Lung (tissue), 11 donors: ENCODE measurements at regions not wholly inside any gene's neighbourhood (a gene's known extent, or its start where the extent isn't known, plus 50 kb on each side); places are given as distances from the start of the nearest gene placed in this dataset.

Source experiments
- ATAC-seq: fragments of 200-7000 bp; cut with Tn5 transposase; one replicate; pipeline ENCODE4 v1.9.1; 2020; ENCODE audit warnings: moderate number of reproducible peaks; ENCODE audit not compliant: insufficient read depth, low FRiP score
- DNase-seq, 3 donors: peaks; one replicate each; pipeline ENCODE4 v3.0.0-alpha.2; 2013 to 2017
- H3K27ac ChIP-seq, 2 donors: one replicate each; pipeline ENCODE4 v1.5.1; 2013; ENCODE audit warnings: mild to moderate bottlenecking in 2 of 2, moderate library complexity in 2 of 2, control low read depth in 1 of 2, inconsistent platforms in 1 of 2, low read depth in 1 of 2, low read length in 1 of 2
- H3K27me3 ChIP-seq, 3 donors: one replicate each; pipeline ENCODE4 v1.5.1; 2013; ENCODE audit warnings: low read length in 2 of 3; ENCODE audit not compliant: control insufficient read depth in 3 of 3, insufficient read depth in 3 of 3
- H3K36me3 ChIP-seq, 4 donors: one replicate each; pipeline ENCODE4 v1.5.1; 2013; ENCODE audit warnings: low read length in 4 of 4, mild to moderate bottlenecking in 1 of 4, moderate library complexity in 1 of 4; ENCODE audit not compliant: control insufficient read depth in 4 of 4, insufficient read depth in 4 of 4
- H3K4me1 ChIP-seq, 5 donors: one replicate each; pipeline ENCODE4 v1.5.1; 2013; ENCODE audit warnings: low read length in 5 of 5, mild to moderate bottlenecking in 2 of 5, moderate library complexity in 1 of 5; ENCODE audit not compliant: control insufficient read depth in 5 of 5, insufficient read depth in 5 of 5
- H3K4me3 ChIP-seq: one replicate; pipeline ENCODE4 v1.5.1; 2013; ENCODE audit warnings: mild to moderate bottlenecking, control low read depth, moderate library complexity
- H3K9ac ChIP-seq, 2 donors: one replicate each; pipeline ENCODE4 v1.5.1; 2013; ENCODE audit warnings: low read length in 2 of 2, control low read depth in 1 of 2; ENCODE audit not compliant: insufficient read depth in 1 of 2
- H3K9me3 ChIP-seq, 4 donors: one replicate each; pipeline ENCODE4 v1.5.1; 2013; ENCODE audit warnings: low read length in 3 of 4, mild to moderate bottlenecking in 1 of 4, moderate library complexity in 1 of 4; ENCODE audit not compliant: control insufficient read depth in 4 of 4, insufficient read depth in 3 of 4
- CTCF ChIP-seq: IDR thresholded peaks from 2 replicates; pipeline ENCODE4 v1.5.1; 2012; ENCODE audit warnings: mild to moderate bottlenecking; ENCODE audit errors: control extremely low read depth, extremely low read depth
- WGBS, 2 donors: extraction: QIAGEN DNeasy Blood & Tissue Kit; methylation state at CpG; one replicate each; pipeline ENCODE4 v1.1.7; 2013; 5-methylcytosine and 5-hydroxymethylcytosine counted together
- donor health status: control.
- donor health status: control.
- donor health status: Bipolar disorder and iron deficiency.
- donor health status: healthy.
- donor health status: DM: yes; HTN: yes; CAD: no.

GRCh38 chr13:46996316-46997030 is 99.6 kb upstream of the HTR2A start:
- Histone ChIP-seq H3K4me3 (no peak overlapping the region), H3K9ac (no peak overlapping the region), H3K4me1 (no peaks in the 10 kb centered on the region), H3K27ac (no peak overlapping the region), H3K36me3 (no peaks in the 10 kb centered on the region), H3K27me3 (no peaks in the 10 kb centered on the region), H3K9me3 (peaks cover 0 to 3% (median 0%) of the 10 kb centered on the region in 4 donors)
- WGBS, 2 donors, result 89 to 95% methylated on average over 4 of the region's 4 CpGs
- DNase-seq, result no peak
- no peak for ATAC-seq
- TF ChIP-seq CTCF, result no peak

GRCh38 chr13:46995874-46996273 is 99.0 kb upstream of the HTR2A start:
- Histone ChIP-seq H3K27me3 (no peaks in the 10 kb centered on the region), H3K27ac (no peak overlapping the region), H3K9ac (no peak overlapping the region), H3K9me3 (peaks cover 0 to 3% (median 0%) of the 10 kb centered on the region in 4 donors), H3K4me1 (no peaks in the 10 kb centered on the region), H3K36me3 (no peaks in the 10 kb centered on the region), H3K4me3 (no peak overlapping the region)
- ATAC-seq, result no peak
- TF ChIP-seq CTCF, result no peak
- DNase-seq, result no peak
- 29 to 34% methylated on average over 1 of the region's 1 CpG for WGBS, 2 donors

GRCh38 chr13:46994492-46994891 is 97.6 kb upstream of the HTR2A start:
- WGBS, 2 donors, result 94 to 95% methylated on average over 7 of the region's 7 CpGs
- H3K27me3 ChIP-seq, result no peaks in the 10 kb centered on the region
- TF ChIP-seq CTCF, result no peak

More at GRCh38 chr13:46994492-46994891, 97.6 kb upstream of the HTR2A start:
- Histone ChIP-seq H3K4me3 (no peak overlapping the region), H3K9me3 (peaks cover 0 to 3% (median 0%) of the 10 kb centered on the region in 4 donors), H3K36me3 (no peaks in the 10 kb centered on the region), H3K4me1 (no peaks in the 10 kb centered on the region), H3K27ac (no peak overlapping the region), H3K9ac (no peak overlapping the region)
- no peak for ATAC-seq
- no peak for DNase-seq
